ENCODE measurements at regions not wholly inside any gene's neighbourhood (a gene's known extent, or its start where the extent isn't known, plus 50 kb on each side); places are given as distances from the start of the nearest gene placed in this dataset.

GRCh38 chr9:99579964-99580363 is 241.7 kb upstream of the NR4A3 start:
- Histone ChIP-seq H2AFZ (ENCODE audit: low read length) (no peak overlapping the region), H3K79me2 (ENCODE audit: low read length) (no peaks in the 10 kb centered on the region), H3K4me3 (ENCODE audit: low read length) (no peak overlapping the region), H4K20me1 (ENCODE audit: low read length) (no peaks in the 10 kb centered on the region), H3K4me2 (ENCODE audit: low read length) (no peak overlapping the region), H3K9me2 (replicated peaks; ENCODE audit: low read length) (no peaks in the 10 kb centered on the region), H3K9me3 (ENCODE audit: low read length) (no peaks in the 10 kb centered on the region), H3K27me3 (ENCODE audit: low read length) (no peaks in the 10 kb centered on the region; the same call in 1 of the 2 replicates), H3K4me1 (ENCODE audit: insufficient read depth, low read length) (no peaks in the 10 kb centered on the region), H3K36me3 (ENCODE audit: low read depth, low read length) (no peaks in the 10 kb centered on the region), H3K27ac (ENCODE audit: low read length) (no peak overlapping the region), H3K9ac (ENCODE audit: low read length) (no peak overlapping the region), H3F3A (ENCODE audit: low read length, unreplicated experiment) (no peaks in the 10 kb centered on the region)
- no peak for DNase-seq
- no TSS peak for BruUV-seq (replicated peaks)
- TF ChIP-seq EZH2phosphoT487 (IDR thresholded peaks at IDR 0.05; ENCODE audit: borderline replicate concordance, low read length) (no peak), CTCF (conservative IDR thresholded peaks at IDR 0.05; ENCODE audit: low read depth, low read length) (no peak), EZH2 (IDR thresholded peaks at IDR 0.05; ENCODE audit: low read length, unreplicated experiment) (no peak)
- intact Hi-C loops (cut with micrococcal nuclease) = no loop called here
- POLR2A ChIA-PET (ENCODE audit: unreplicated experiment) = no interaction called here
- CTCF ChIA-PET = no interaction called here
- ATAC-seq = no peak

GRCh38 chr9:99582814-99583213 is 238.9 kb upstream of the NR4A3 start:
- ChIA-PET CTCF (no interaction called here), POLR2A (ENCODE audit: unreplicated experiment) (no interaction called here)
- Histone ChIP-seq H3K4me2 (ENCODE audit: low read length) (no peak overlapping the region), H3K9me2 (replicated peaks; ENCODE audit: low read length) (no peaks in the 10 kb centered on the region), H3K9me3 (ENCODE audit: low read length) (no peaks in the 10 kb centered on the region), H3K4me1 (ENCODE audit: insufficient read depth, low read length) (no peaks in the 10 kb centered on the region), H3F3A (ENCODE audit: low read length, unreplicated experiment) (no peaks in the 10 kb centered on the region), H2AFZ (ENCODE audit: low read length) (no peak overlapping the region), H3K4me3 (ENCODE audit: low read length) (no peak overlapping the region), H3K79me2 (ENCODE audit: low read length) (no peaks in the 10 kb centered on the region), H3K27ac (ENCODE audit: low read length) (no peak overlapping the region), H3K27me3 (ENCODE audit: low read length) (no peaks in the 10 kb centered on the region), H3K9ac (ENCODE audit: low read length) (no peak overlapping the region), H4K20me1 (ENCODE audit: low read length) (no peaks in the 10 kb centered on the region), H3K36me3 (ENCODE audit: low read depth, low read length) (no peaks in the 10 kb centered on the region)
- TF ChIP-seq EZH2phosphoT487 (IDR thresholded peaks at IDR 0.05; ENCODE audit: borderline replicate concordance, low read length) (no peak), CTCF (conservative IDR thresholded peaks at IDR 0.05; ENCODE audit: low read depth, low read length) (no peak), EZH2 (IDR thresholded peaks at IDR 0.05; ENCODE audit: low read length, unreplicated experiment) (no peak)
- no TSS peak for BruUV-seq (replicated peaks)
- intact Hi-C loops (cut with micrococcal nuclease) = no loop called here
- ATAC-seq (no peak), DNase-seq (no peak)

- H3K4me2 ChIP-seq (ENCODE audit: low read length) = no peak overlapping the region
- DNase-seq (no peak), ATAC-seq (no peak)
- TF ChIP-seq EZH2phosphoT487 (IDR thresholded peaks at IDR 0.05; ENCODE audit: borderline replicate concordance, low read length) = no peak
- no peak for TF ChIP-seq CTCF (conservative IDR thresholded peaks at IDR 0.05; ENCODE audit: low read depth, low read length)
- TF ChIP-seq EZH2 (IDR thresholded peaks at IDR 0.05; ENCODE audit: low read length, unreplicated experiment) = no peak
- intact Hi-C loops (cut with micrococcal nuclease) = no loop called here
- H3K79me2 ChIP-seq (ENCODE audit: low read length) = no peaks in the 10 kb centered on the region
- H3K4me3 ChIP-seq (ENCODE audit: low read length) = no peak overlapping the region
- H3K27me3 ChIP-seq (ENCODE audit: low read length) = no peaks in the 10 kb centered on the region; the same call in 1 of the 2 replicates
- no peak overlapping the region for H3K9ac ChIP-seq (ENCODE audit: low read length)
- H3K4me1 ChIP-seq (ENCODE audit: insufficient read depth, low read length) = no peaks in the 10 kb centered on the region
- H3F3A ChIP-seq (ENCODE audit: low read length, unreplicated experiment) = no peaks in the 10 kb centered on the region
- CTCF ChIA-PET = no interaction called here
- BruUV-seq (replicated peaks) = no TSS peak
- H2AFZ ChIP-seq (ENCODE audit: low read length) = no peak overlapping the region
- H4K20me1 ChIP-seq (ENCODE audit: low read length) = no peaks in the 10 kb centered on the region
- H3K9me2 ChIP-seq (replicated peaks; ENCODE audit: low read length) = no peaks in the 10 kb centered on the region
- H3K9me3 ChIP-seq (ENCODE audit: low read length) = no peaks in the 10 kb centered on the region
- H3K36me3 ChIP-seq (ENCODE audit: low read depth, low read length) = no peaks in the 10 kb centered on the region
- no peak overlapping the region for H3K27ac ChIP-seq (ENCODE audit: low read length)
- POLR2A ChIA-PET (ENCODE audit: unreplicated experiment) = no interaction called here
Measured at GRCh38 chr9:99588299-99588698, 233.4 kb upstream of the NR4A3 start.

Measured in PC-3 (cell line).